ENCODE measurements at regions not wholly inside any gene's neighbourhood (a gene's known extent, or its start where the extent isn't known, plus 50 kb on each side); places are given as distances from the start of the nearest gene placed in this dataset.

- POLR2A ChIA-PET, result no interaction called here
- FAIRE-seq (no peak), ATAC-seq (no peak), DNase-seq (ENCODE audit: low read depth in 1 of 2, low spot score in 1 of 2) (no peak)
- H3K4me2 ChIP-seq, result no peak overlapping the region
- CTCF ChIA-PET, result interaction anchor here (0.5 to 0.8 kb wide), 2 partner anchors 8 to 10 kb away, joined by 4 read pairs; no protein-coding TSS in a partner anchor
- TF ChIP-seq CHD2 (IDR thresholded peaks at IDR 0.05; ENCODE audit: low read length, partially characterized antibody) (no peak), EHMT2 (IDR thresholded peaks at IDR 0.05; ENCODE audit: low read depth) (no peak), HOXB5 (CRISPR knock-in tag; IDR thresholded peaks at IDR 0.05) (no peak), JUN (IDR thresholded peaks at IDR 0.05) (no peak), MYC (IDR thresholded peaks at IDR 0.05; ENCODE audit: borderline replicate concordance, low read length) (no peak), BHLHE40 (IDR thresholded peaks at IDR 0.05; ENCODE audit: low read depth, low read length) (no peak), ZSCAN20 (CRISPR knock-in tag; IDR thresholded peaks at IDR 0.05) (no peak), CTCF (IDR thresholded peaks at IDR 0.05) (no peak), HEYL (CRISPR knock-in tag; IDR thresholded peaks at IDR 0.05) (no peak), SMC3 (IDR thresholded peaks at IDR 0.05) (no peak), ZFP36 (IDR thresholded peaks at IDR 0.05; ENCODE audit: borderline replicate concordance, partially characterized antibody) (no peak), EP300 (IDR thresholded peaks at IDR 0.05) (no peak), ESRRA (IDR thresholded peaks at IDR 0.05; ENCODE audit: borderline replicate concordance, low read length) (no peak), TP53 (CRISPR knock-in tag; IDR thresholded peaks at IDR 0.05) (no peak), RARB (CRISPR knock-in tag; IDR thresholded peaks at IDR 0.05) (no peak), MAFK (IDR thresholded peaks at IDR 0.05; ENCODE audit: partially characterized antibody) (no peak), RCOR1 (IDR thresholded peaks at IDR 0.05; ENCODE audit: low read depth, low read length) (no peak), CHD4 (IDR thresholded peaks at IDR 0.05; ENCODE audit: borderline replicate concordance) (no peak)
- TF ChIP-seq, protein P1, sequence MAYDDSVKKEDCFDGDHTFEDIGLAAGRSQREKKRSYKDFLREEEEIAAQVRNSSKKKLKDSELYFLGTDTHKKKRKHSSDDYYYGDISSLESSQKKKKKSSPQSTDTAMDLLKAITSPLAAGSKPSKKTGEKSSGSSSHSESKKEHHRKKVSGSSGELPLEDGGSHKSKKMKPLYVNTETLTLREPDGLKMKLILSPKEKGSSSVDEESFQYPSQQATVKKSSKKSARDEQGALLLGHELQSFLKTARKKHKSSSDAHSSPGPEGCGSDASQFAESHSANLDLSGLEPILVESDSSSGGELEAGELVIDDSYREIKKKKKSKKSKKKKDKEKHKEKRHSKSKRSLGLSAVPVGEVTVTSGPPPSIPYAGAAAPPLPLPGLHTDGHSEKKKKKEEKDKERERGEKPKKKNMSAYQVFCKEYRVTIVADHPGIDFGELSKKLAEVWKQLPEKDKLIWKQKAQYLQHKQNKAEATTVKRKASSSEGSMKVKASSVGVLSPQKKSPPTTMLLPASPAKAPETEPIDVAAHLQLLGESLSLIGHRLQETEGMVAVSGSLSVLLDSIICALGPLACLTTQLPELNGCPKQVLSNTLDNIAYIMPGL (CRISPR knock-in tag; IDR thresholded peaks at IDR 0.05; ENCODE audit: borderline replicate concordance), result no peak
- TF ChIP-seq, protein P2, sequence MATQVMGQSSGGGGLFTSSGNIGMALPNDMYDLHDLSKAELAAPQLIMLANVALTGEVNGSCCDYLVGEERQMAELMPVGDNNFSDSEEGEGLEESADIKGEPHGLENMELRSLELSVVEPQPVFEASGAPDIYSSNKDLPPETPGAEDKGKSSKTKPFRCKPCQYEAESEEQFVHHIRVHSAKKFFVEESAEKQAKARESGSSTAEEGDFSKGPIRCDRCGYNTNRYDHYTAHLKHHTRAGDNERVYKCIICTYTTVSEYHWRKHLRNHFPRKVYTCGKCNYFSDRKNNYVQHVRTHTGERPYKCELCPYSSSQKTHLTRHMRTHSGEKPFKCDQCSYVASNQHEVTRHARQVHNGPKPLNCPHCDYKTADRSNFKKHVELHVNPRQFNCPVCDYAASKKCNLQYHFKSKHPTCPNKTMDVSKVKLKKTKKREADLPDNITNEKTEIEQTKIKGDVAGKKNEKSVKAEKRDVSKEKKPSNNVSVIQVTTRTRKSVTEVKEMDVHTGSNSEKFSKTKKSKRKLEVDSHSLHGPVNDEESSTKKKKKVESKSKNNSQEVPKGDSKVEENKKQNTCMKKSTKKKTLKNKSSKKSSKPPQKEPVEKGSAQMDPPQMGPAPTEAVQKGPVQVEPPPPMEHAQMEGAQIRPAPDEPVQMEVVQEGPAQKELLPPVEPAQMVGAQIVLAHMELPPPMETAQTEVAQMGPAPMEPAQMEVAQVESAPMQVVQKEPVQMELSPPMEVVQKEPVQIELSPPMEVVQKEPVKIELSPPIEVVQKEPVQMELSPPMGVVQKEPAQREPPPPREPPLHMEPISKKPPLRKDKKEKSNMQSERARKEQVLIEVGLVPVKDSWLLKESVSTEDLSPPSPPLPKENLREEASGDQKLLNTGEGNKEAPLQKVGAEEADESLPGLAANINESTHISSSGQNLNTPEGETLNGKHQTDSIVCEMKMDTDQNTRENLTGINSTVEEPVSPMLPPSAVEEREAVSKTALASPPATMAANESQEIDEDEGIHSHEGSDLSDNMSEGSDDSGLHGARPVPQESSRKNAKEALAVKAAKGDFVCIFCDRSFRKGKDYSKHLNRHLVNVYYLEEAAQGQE (IDR thresholded peaks at IDR 0.05), result no peak
- 45% methylated on average over 5 of the region's 5 CpGs for WGBS (ENCODE audit: missing lambda C conversion rate)
- no peak overlapping the region for H3K27ac ChIP-seq
- H3K4me3 ChIP-seq, result no peak overlapping the region
- no peaks in the 10 kb centered on the region for H3K4me1 ChIP-seq
- H3K9me3 ChIP-seq, result no peaks in the 10 kb centered on the region
Measured at GRCh38 chr12:85733221-85733840, 102.9 kb downstream of the RASSF9 start.

- Histone ChIP-seq H3K4me1 (no peaks in the 10 kb centered on the region), H3K4me3 (no peak overlapping the region), H3K9me3 (no peaks in the 10 kb centered on the region), H3K4me2 (no peak overlapping the region), H3K27ac (no peak overlapping the region)
- ATAC-seq, result no peak
- no peak for FAIRE-seq
- WGBS (ENCODE audit: missing lambda C conversion rate), result 31% methylated on average over 1 of the region's 1 CpG
- no peak for DNase-seq (ENCODE audit: low read depth in 1 of 2, low spot score in 1 of 2)
- POLR2A ChIA-PET, result no interaction called here
- CTCF ChIA-PET, result interaction anchor here (0.5 kb wide), 1 partner anchor 10 kb away, joined by 4 read pairs; no protein-coding TSS in a partner anchor
- no peak for TF ChIP-seq PHF8 (IDR thresholded peaks at IDR 0.05; ENCODE audit: borderline replicate concordance, low read depth)
- no peak for TF ChIP-seq HOXA7 (CRISPR knock-in tag; IDR thresholded peaks at IDR 0.05)
- no peak for TF ChIP-seq MAFK (IDR thresholded peaks at IDR 0.05; ENCODE audit: partially characterized antibody)
- no peak for TF ChIP-seq EHF (CRISPR knock-in tag; IDR thresholded peaks at IDR 0.05)
- TF ChIP-seq JUNB (IDR thresholded peaks at IDR 0.05), result no peak
- no peak for TF ChIP-seq RCOR1 (IDR thresholded peaks at IDR 0.05; ENCODE audit: low read depth, low read length)
- no peak for TF ChIP-seq HOXB13 (CRISPR knock-in tag; IDR thresholded peaks at IDR 0.05; ENCODE audit: low read depth)
- no peak for TF ChIP-seq PBX3 (IDR thresholded peaks at IDR 0.05)
- TF ChIP-seq HEYL (CRISPR knock-in tag; IDR thresholded peaks at IDR 0.05), result no peak
- TF ChIP-seq, protein P3, sequence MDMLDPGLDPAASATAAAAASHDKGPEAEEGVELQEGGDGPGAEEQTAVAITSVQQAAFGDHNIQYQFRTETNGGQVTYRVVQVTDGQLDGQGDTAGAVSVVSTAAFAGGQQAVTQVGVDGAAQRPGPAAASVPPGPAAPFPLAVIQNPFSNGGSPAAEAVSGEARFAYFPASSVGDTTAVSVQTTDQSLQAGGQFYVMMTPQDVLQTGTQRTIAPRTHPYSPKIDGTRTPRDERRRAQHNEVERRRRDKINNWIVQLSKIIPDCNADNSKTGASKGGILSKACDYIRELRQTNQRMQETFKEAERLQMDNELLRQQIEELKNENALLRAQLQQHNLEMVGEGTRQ (IDR thresholded peaks at IDR 0.05), result no peak
Measured at GRCh38 chr12:85733984-85734383, 102.2 kb downstream of the RASSF9 start.
